GM23248 (cell line): ENCODE measurements at regions not wholly inside any gene's neighbourhood (a gene's known extent, or its start where the extent isn't known, plus 50 kb on each side); places are given as distances from the start of the nearest gene placed in this dataset.

Experiments used
- EZH2 ChIP-seq: fragments of 200-600 bp; sonication (generic); IDR thresholded peaks from 2 replicates; pipeline ENCODE4 v1.6.1; 2018; ENCODE audit warnings: antibody characterized with exemption, mild to moderate bottlenecking; ENCODE audit not compliant: insufficient read depth, poor library complexity, severe bottlenecking
- EZH2phosphoT487 ChIP-seq: fragments of 200-600 bp; sonication (generic); IDR thresholded peaks from 2 replicates; pipeline ENCODE4 v1.6.1; 2018; ENCODE audit warnings: antibody characterized with exemption, moderate library complexity, mild to moderate bottlenecking, low read depth; ENCODE audit not compliant: insufficient read depth

DNA sequence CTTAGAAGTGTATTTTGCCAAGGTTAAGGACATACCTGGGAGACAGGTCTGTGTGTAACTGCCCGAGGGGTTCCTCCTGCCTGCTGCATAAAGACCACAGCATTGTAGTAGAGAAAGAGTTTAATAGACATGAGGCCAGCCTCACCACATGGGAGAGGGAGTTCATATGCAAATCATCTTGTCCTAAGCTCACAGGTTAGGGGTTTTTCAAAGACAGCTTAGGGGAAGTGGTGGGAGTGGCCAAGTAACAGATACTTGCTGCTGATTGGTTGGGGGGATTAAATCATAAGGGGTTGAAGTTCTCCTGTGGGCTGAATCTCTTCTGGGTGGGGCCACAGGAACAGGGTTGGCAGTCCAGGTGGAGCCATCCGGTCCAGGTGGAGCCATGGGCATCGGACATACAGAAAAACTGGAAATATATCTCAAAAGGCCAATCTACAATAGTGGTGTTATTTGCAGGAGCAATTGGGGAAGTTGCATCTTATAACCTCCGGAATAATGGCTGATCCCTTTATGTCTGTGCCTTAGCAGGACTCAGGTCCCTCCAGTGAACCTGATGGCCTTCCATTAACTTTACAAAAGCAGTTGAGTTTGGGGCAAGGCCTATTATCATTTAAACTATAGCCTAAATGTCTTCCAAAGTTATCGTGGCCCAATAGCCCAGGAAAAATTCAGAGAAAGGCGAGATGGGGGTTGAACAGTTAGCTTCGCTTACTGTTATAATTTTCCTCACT is 86.0 kb upstream of the MFGE8 start:
- TF ChIP-seq EZH2 (no peak), EZH2phosphoT487 (no peak)
